D721Med (cell line): ENCODE measurements at regions not wholly inside any gene's neighbourhood (a gene's known extent, or its start where the extent isn't known, plus 50 kb on each side); places are given as distances from the start of the nearest gene placed in this dataset.

Experiments used
- DNase-seq: peaks from one replicate; pipeline ENCODE4 v3.0.0; 2011; ENCODE audit warnings: low spot score; ENCODE audit not compliant: insufficient read length
- FAIRE-seq: peaks from 2 replicates; lab custom pipeline; 2011; peaks lifted over from hg19 to GRCh38; lab: Jason Lieb, UNC
- TF ChIP-seq, protein P1 (sequence below): IDR thresholded peaks from 2 replicates; pipeline ENCODE4 v1.5.1; 2012; ENCODE audit warnings: mild to moderate bottlenecking, control low read depth; ENCODE audit not compliant: insufficient read depth; ENCODE audit errors: missing control alignments

DNA sequence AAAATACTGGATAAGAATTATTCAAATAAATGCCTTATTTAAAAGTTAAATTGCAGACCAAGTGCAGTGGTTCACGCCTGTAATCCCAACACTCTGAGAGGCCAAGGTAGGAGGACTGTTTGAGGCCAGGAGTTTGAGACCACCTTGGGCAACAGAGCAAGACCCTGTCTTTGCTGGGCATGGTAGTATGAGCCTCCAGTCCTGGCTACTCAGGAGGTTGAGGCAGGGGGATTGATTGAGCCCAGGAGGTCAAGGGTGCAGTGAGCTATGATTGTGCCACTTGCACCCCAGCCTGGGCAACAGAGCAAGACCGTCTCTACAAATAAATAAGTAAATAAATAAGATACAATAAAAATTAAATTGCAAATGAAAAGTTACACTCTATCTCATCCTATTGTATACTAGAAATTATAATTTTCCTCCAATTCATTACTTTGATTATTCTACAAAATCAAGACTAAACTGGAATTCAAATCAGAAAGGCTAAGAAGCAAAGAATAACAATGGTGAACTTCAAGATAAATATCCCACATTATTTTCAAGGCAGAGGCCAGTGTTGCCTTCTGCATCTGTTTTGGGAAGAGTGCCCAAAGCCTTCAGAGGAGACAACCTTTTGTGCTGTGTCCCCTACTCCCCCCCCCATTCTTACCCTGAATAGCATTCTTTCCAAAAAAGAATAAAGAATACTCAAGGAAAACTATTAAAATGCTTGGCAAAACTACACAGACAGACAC is 73.3 kb upstream of the IRF2BP2 start:
- DNase-seq (no peak), FAIRE-seq (no peak)
- TF ChIP-seq, protein P1, sequence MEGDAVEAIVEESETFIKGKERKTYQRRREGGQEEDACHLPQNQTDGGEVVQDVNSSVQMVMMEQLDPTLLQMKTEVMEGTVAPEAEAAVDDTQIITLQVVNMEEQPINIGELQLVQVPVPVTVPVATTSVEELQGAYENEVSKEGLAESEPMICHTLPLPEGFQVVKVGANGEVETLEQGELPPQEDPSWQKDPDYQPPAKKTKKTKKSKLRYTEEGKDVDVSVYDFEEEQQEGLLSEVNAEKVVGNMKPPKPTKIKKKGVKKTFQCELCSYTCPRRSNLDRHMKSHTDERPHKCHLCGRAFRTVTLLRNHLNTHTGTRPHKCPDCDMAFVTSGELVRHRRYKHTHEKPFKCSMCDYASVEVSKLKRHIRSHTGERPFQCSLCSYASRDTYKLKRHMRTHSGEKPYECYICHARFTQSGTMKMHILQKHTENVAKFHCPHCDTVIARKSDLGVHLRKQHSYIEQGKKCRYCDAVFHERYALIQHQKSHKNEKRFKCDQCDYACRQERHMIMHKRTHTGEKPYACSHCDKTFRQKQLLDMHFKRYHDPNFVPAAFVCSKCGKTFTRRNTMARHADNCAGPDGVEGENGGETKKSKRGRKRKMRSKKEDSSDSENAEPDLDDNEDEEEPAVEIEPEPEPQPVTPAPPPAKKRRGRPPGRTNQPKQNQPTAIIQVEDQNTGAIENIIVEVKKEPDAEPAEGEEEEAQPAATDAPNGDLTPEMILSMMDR = no peak

DNA sequence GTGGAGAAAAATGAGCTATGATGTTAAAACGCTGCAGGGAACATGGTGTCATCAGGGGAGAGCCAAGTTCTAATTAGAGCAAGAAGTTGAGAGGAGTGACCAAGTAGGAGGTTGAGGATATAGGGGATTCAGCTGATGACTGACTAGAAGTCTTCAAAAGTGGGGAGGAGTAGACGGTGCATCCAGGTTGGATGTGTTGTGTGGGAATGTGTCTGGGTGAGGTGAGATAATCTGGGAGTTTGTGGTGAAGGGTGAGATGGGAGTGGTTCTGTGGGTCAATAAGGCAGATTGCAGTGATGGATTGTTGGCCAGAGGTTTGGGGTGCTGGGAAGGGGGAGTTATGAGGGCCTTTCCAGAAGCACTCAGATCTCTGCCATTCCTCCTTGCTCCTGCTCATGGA is 72.0 kb upstream of the IRF2BP2 start:
- FAIRE-seq (no peak), DNase-seq (no peak)
- TF ChIP-seq, protein P1 = no peak

DNA sequence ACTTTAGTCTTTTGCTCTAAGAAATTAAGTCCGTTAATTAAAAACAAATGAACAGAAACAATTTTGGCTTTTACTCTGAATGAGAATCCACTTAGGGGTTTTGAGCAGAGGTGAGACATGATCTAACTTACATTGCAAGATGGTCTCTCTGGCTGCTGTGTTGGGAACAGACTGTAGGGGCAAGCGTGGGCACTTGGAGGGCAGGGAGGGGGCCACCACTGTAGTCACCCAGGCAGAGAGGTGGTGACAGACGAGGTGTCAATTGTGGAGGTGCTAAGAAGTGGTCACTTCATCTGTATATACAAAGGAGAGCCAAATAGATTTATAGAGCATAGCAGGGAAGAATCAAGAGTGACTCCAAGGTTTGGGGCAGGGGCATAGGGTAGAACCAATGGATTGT is 71.1 kb upstream of the IRF2BP2 start:
- no peak for FAIRE-seq
- TF ChIP-seq, protein P1 = no peak
- no peak for DNase-seq

DNA sequence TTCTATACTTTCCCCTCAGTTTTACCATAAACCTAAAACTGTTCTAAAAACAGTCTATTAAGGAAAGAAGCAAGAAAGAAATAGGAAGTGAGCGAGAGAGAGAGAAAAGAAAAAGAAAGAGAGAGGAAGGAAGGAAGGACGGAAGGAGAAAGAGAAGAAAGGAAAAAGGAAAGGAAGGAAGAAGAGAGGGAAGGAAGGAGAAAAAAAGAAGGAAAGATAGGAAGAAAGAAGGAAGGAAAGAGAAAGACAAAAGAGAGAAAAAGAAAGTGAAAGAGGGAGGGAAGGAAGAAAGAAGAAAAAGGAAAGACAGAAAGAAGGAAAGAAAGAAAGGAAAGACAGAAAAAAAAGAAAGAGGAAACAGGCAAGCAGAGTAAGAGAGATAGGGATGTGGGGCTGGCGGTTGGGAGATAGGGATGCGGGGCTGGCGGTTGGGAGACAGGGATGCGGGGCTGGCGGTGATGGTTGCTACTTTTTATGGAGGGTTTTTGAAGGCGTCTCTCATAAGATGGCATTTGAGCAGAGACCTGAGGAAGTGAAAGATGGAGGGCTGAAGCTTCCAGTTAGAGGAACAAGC is 70.4 kb upstream of the IRF2BP2 start:
- FAIRE-seq = no peak

DNA sequence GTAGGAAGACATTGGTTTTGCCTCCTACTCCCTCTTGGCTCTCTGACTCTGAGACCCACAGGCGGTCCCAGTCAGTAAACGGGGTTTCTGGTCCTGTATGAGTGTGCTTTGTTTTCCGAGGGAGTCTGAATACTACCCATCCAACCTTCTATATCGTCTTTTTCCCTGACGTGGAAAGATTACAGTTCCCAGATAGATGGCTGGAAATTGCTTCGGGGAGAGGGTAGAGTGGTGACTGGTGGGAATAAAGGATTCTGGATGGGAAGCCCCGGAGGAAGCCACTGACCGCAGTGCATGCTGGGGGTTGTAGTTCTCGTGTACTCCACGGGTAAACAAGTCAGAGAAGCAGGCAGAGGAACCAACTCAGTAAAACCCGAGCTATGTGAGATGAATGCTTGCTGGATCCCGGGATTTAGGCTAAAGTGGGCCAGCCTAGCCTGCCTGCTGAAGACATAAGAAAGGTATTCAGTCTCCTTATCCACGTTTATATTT is 66.2 kb upstream of the IRF2BP2 start:
- DNase-seq (peak; percentile 50), FAIRE-seq (no peak)
- TF ChIP-seq, protein P1 = no peak

More for the DNA sequence above, 70.4 kb upstream of the IRF2BP2 start:
- no peak for DNase-seq
- TF ChIP-seq, protein P1 = no peak

DNA sequence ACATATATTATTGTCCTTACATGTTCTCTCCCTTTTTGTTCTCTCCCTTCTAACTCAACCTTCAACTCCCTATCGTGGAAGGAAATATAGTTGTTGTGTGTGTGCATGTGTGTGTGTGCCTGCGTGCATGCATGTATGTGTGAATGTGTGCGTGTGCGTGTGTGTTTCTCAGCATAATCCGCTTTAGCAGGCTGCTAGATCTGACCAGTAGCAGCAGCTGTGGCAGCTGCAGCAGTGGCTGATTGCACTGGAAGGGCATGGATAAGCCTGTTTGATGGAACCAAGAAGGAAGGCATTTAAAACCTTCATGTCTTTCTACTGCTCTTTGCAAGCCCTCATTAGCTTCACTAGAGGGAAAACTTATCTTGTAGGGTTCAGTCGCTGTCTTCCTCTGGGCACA is 65.6 kb upstream of the IRF2BP2 start:
- FAIRE-seq = peak; percentile 99
- peak; percentile 39 for DNase-seq

More for the DNA sequence above, 65.6 kb upstream of the IRF2BP2 start:
- TF ChIP-seq, protein P1 = no peak
